SU-DHL-6 (cell line): ENCODE measurements at regions not wholly inside any gene's neighbourhood (a gene's known extent, or its start where the extent isn't known, plus 50 kb on each side); places are given as distances from the start of the nearest gene placed in this dataset.

ENCODE experiments used
- CTCF ChIP-seq: fragments of 200-600 bp; sonication (generic); IDR thresholded peaks from one replicate; pipeline ENCODE4 v1.5.1; 2017; ENCODE audit warnings: antibody characterized with exemption, mild to moderate bottlenecking, low read length, moderate library complexity; ENCODE audit not compliant: insufficient read depth, poor library complexity, severe bottlenecking
- EZH2phosphoT487 ChIP-seq: fragments of 200-600 bp; sonication (generic), shearing (Covaris generic); conservative IDR thresholded peaks from 2 replicates; pipeline ENCODE4 v1.6.1; 2018; ENCODE audit warnings: mild to moderate bottlenecking, antibody characterized with exemption, low read length, moderate library complexity, mixed read lengths

- TF ChIP-seq EZH2phosphoT487 (no peak), CTCF (no peak)
These were observed 254.7 kb upstream of the MKI67 start for GRCh38 chr10:128380946-128381345.
